CD4-positive, CD25-positive, alpha-beta regulatory T cell (primary cell): ENCODE measurements at regions not wholly inside any gene's neighbourhood (a gene's known extent, or its start where the extent isn't known, plus 50 kb on each side); places are given as distances from the start of the nearest gene placed in this dataset.

ENCODE experiments used
- ATAC-seq, 2 donors: fragments of 150-1000 bp; cut with Tn5 transposase; one replicate each; pipeline ENCODE4 v1.10.0; 2021; ENCODE audit warnings: low read depth in 2 of 2, moderate number of reproducible peaks in 2 of 2, moderate library complexity in 1 of 2
- DNase-seq, 3 donors: peaks; one replicate each; pipeline versions ENCODE4 v3.0.0 to v3.0.0-alpha.2; 2012 to 2022; ENCODE audit warnings: mixed read lengths in 1 of 3
- H3K27ac ChIP-seq: one replicate; pipeline ENCODE4 v1.7.0; 2013; ENCODE audit warnings: mild to moderate bottlenecking, low read length; ENCODE audit not compliant: insufficient read depth, poor library complexity, severe bottlenecking
- H3K27me3 ChIP-seq: one replicate; pipeline ENCODE4 v1.7.0; 2013; ENCODE audit warnings: low read length; ENCODE audit not compliant: control insufficient read depth, insufficient read depth
- H3K36me3 ChIP-seq: one replicate; pipeline ENCODE4 v1.7.0; 2013; ENCODE audit warnings: mild to moderate bottlenecking, low read length, moderate library complexity; ENCODE audit not compliant: control insufficient read depth, insufficient read depth
- H3K4me1 ChIP-seq: 2 replicates; pipeline ENCODE4 v1.7.0; 2013; ENCODE audit warnings: mild to moderate bottlenecking, low read length; ENCODE audit not compliant: insufficient read depth, control insufficient read depth, poor library complexity, severe bottlenecking
- H3K4me3 ChIP-seq: one replicate; pipeline ENCODE4 v1.7.0; 2013; ENCODE audit warnings: low read depth, mild to moderate bottlenecking, low read length, moderate library complexity
- H3K9me3 ChIP-seq, 2 experiments: 1 replicate in 1 of 2; 2 replicates in 1 of 2; pipeline ENCODE4 v1.7.0; 2013; ENCODE audit warnings: low read length in 2 of 2, mild to moderate bottlenecking in 1 of 2, moderate library complexity in 1 of 2; ENCODE audit not compliant: control insufficient read depth in 2 of 2
- H3K27ac Mint-ChIP-seq, 3 donors: one replicate each; pipeline ENCODE4 v1.8.0; 2020 to 2022; ENCODE audit warnings: mild to moderate bottlenecking in 3 of 3, mixed read lengths in 3 of 3, moderate library complexity in 2 of 3
- H3K27me3 Mint-ChIP-seq: one replicate; pipeline ENCODE4 v1.8.0; 2022; ENCODE audit warnings: mild to moderate bottlenecking, mixed read lengths
- H3K36me3 Mint-ChIP-seq: one replicate; pipeline ENCODE4 v1.8.0; 2020; ENCODE audit warnings: mixed read lengths
- H3K4me1 Mint-ChIP-seq, 4 donors: one replicate each; pipeline ENCODE4 v1.8.0; 2020 to 2022; ENCODE audit warnings: mixed read lengths in 4 of 4, mild to moderate bottlenecking in 1 of 4
- H3K4me3 Mint-ChIP-seq, 4 donors: one replicate each; pipeline ENCODE4 v1.8.0; 2020 to 2022; ENCODE audit warnings: mild to moderate bottlenecking in 4 of 4, mixed read lengths in 4 of 4, moderate library complexity in 3 of 4
- H3K9me3 Mint-ChIP-seq, 7 donors: one replicate each; pipeline ENCODE4 v1.8.0; 2020 to 2022; ENCODE audit warnings: mixed read lengths in 7 of 7, mild to moderate bottlenecking in 3 of 7, moderate library complexity in 2 of 7

DNA sequence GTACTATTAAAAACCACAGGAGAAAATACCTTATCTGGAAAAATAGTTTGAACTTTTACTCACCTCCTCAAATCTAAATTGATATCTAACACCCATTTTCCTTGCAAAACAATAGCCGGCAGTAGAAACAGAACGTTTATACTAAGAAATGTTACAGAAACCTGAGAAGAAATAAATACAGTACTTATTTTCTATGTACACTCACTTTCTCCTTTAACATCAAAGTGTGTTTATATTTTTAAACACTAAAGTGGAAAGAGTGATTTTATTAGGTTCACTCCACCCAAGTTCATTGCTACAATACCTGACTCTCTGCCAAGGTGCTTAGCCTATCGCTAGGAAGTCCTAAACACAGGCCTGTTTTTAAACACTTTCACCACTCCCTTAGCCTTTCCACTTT is 87.8 kb upstream of the TJP1 start:
- no peaks in the 10 kb centered on the region for H3K4me1 Mint-ChIP-seq
- ATAC-seq = no peak
- no peaks in the 10 kb centered on the region for H3K36me3 Mint-ChIP-seq
- no peak overlapping the region for H3K27ac Mint-ChIP-seq
- H3K4me3 ChIP-seq = no peak overlapping the region
- peaks cover 4% of the 10 kb centered on the region for H3K27me3 Mint-ChIP-seq
- H3K4me3 Mint-ChIP-seq = no peak overlapping the region
- no peak for DNase-seq
- H3K9me3 Mint-ChIP-seq = peaks cover 0 to 11% (median 4%) of the 10 kb centered on the region in 7 donors
- no peaks in the 10 kb centered on the region for H3K27me3 ChIP-seq
- H3K27ac ChIP-seq = no peak overlapping the region
- H3K4me1 ChIP-seq = no peaks in the 10 kb centered on the region
- no peaks in the 10 kb centered on the region for H3K36me3 ChIP-seq
- peaks cover 0 to 4% of the 10 kb centered on the region in 2 experiments for H3K9me3 ChIP-seq

GRCh38 chr15:29904757-29905417 is 82.6 kb upstream of the TJP1 start:
- no peaks in the 10 kb centered on the region for H3K9me3 ChIP-seq
- H3K4me3 ChIP-seq = no peak overlapping the region
- ATAC-seq = no peak
- no peak overlapping the region for H3K27ac ChIP-seq
- Mint-ChIP-seq H3K4me1 (no peaks in the 10 kb centered on the region), H3K4me3 (no peak overlapping the region), H3K36me3 (no peaks in the 10 kb centered on the region), H3K9me3 (peaks cover 0 to 2% (median 0%) of the 10 kb centered on the region in 7 donors), H3K27ac (no peak overlapping the region), H3K27me3 (no peaks in the 10 kb centered on the region)
- DNase-seq = no peak
- H3K36me3 ChIP-seq = no peaks in the 10 kb centered on the region
- no peaks in the 10 kb centered on the region for H3K27me3 ChIP-seq
- H3K4me1 ChIP-seq = no peaks in the 10 kb centered on the region

GRCh38 chr15:29903785-29904464 is 81.7 kb upstream of the TJP1 start:
- peaks cover 0 to 7% (median 0%) of the 10 kb centered on the region in 7 donors for H3K9me3 Mint-ChIP-seq
- ATAC-seq (no peak), DNase-seq (no peak)
- H3K27me3 Mint-ChIP-seq = peaks cover 6% of the 10 kb centered on the region
- no peak overlapping the region for H3K4me3 Mint-ChIP-seq
- Histone ChIP-seq H3K4me3 (no peak overlapping the region), H3K27me3 (no peaks in the 10 kb centered on the region), H3K36me3 (no peaks in the 10 kb centered on the region), H3K9me3 (no peaks in the 10 kb centered on the region), H3K4me1 (no peaks in the 10 kb centered on the region), H3K27ac (no peak overlapping the region)
- H3K4me1 Mint-ChIP-seq = no peaks in the 10 kb centered on the region
- H3K36me3 Mint-ChIP-seq = no peaks in the 10 kb centered on the region
- H3K27ac Mint-ChIP-seq = no peak overlapping the region

DNA sequence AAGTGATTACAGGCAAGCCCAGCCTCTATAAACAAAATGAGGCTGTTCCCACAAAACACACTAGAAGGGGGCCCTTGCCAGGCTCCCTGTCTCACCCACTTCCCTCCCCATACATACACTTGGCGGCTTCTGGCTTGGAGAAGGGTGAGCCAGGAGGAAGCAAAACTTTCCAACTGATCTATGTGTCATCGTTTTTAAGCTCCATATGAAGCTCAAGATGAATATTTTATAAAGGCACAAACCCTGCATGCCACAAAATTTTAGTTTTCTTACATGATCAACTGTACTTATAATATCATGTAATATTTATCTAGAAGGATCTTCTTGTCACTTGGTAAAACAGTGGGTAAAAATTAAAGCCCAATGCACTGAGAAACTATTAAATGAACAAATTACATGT is 80.8 kb upstream of the TJP1 start:
- DNase-seq (no peak), ATAC-seq (no peak)
- H3K4me3 Mint-ChIP-seq = no peak overlapping the region
- no peaks in the 10 kb centered on the region for H3K36me3 Mint-ChIP-seq
- H3K4me1 ChIP-seq = no peaks in the 10 kb centered on the region
- H3K4me3 ChIP-seq = no peak overlapping the region
- H3K4me1 Mint-ChIP-seq = no peaks in the 10 kb centered on the region
- H3K9me3 Mint-ChIP-seq = peaks cover 0 to 7% (median 1%) of the 10 kb centered on the region in 7 donors
- H3K27ac ChIP-seq = no peak overlapping the region
- H3K27ac Mint-ChIP-seq = no peak overlapping the region
- no peaks in the 10 kb centered on the region for H3K27me3 ChIP-seq
- no peaks in the 10 kb centered on the region for H3K9me3 ChIP-seq
- H3K27me3 Mint-ChIP-seq = peaks cover 6% of the 10 kb centered on the region
- no peaks in the 10 kb centered on the region for H3K36me3 ChIP-seq

DNA sequence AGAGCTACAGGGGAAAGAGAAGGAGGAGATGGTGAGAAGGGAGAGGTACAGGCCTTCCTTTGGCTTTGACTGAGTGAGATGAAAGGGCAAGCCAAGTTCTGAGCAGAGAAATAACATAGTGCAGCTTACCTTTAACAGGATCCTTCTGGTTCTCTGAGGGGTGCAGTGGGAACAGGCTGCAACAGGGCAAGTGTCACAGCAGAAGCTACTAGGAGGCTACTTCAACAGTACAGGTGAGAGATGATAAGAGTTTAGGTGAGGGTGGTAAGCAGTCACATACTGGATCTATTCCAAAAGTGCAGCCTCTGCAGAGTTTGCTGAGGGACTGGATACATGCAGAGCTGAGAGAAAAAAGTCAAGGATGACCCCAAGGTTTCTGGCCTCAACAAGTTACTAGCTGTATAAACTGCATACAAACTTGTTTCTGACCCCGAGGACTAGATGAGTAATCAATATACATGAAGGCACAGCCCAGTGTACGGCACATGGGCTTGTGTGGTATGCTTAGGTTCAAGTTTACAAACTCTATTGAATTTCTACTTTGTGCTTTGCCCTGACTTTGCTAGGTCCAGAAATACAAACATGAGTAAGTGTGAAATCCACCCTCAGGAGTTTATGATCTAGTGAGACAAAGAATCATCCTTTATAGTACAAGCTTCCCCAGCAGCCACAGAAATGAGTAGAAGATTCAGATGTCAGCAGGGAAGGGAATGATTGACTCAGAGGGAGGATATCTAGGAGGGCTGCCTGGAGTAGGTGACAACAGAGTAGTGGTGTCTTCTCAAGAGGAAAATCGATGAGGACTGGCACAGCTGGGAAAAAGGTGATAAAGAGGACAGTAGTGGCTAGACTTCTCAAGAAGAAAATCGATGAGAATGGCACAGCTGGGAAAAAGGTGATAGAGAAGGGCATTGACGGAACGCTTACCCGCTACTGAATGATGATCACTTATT is 78.2 kb upstream of the TJP1 start:
- Mint-ChIP-seq H3K27me3 (peaks cover 9% of the 10 kb centered on the region), H3K9me3 (peaks cover 0 to 8% (median 4%) of the 10 kb centered on the region in 7 donors), H3K4me1 (no peaks in the 10 kb centered on the region), H3K4me3 (no peak overlapping the region), H3K27ac (no peak overlapping the region), H3K36me3 (no peaks in the 10 kb centered on the region)
- H3K36me3 ChIP-seq = no peaks in the 10 kb centered on the region
- no peak overlapping the region for H3K4me3 ChIP-seq
- no peaks in the 10 kb centered on the region for H3K4me1 ChIP-seq
- ATAC-seq (no peak), DNase-seq (no peak)
- no peaks in the 10 kb centered on the region for H3K9me3 ChIP-seq
- no peak overlapping the region for H3K27ac ChIP-seq
- no peaks in the 10 kb centered on the region for H3K27me3 ChIP-seq

DNA sequence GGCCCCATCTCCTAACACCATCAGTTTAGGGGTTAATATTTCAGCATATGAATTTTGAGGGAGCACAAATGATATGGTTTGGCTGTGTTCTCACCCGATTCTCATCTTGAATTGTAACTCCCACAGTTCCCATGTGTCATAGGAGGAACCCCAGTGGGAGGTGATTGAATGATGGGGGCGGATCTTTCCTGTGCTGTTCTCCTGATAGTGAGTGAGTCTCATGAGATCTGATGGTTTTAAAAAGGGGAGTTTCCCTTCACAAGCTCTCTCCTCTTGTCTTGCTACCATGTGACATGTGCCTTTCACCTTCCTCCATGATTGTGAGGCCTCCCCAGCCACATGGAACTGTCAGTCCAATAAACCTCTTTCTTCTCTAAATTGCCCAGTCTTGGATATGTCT is 73.8 kb upstream of the TJP1 start:
- no peak overlapping the region for H3K4me3 Mint-ChIP-seq
- peaks cover 12% of the 10 kb centered on the region for H3K27me3 Mint-ChIP-seq
- Histone ChIP-seq H3K27ac (no peak overlapping the region), H3K4me1 (no peaks in the 10 kb centered on the region), H3K36me3 (no peaks in the 10 kb centered on the region), H3K9me3 (no peaks in the 10 kb centered on the region), H3K27me3 (no peaks in the 10 kb centered on the region), H3K4me3 (no peak overlapping the region)
- no peaks in the 10 kb centered on the region for H3K4me1 Mint-ChIP-seq
- no peak for DNase-seq
- no peak overlapping the region for H3K27ac Mint-ChIP-seq
- ATAC-seq = no peak
- H3K36me3 Mint-ChIP-seq = no peaks in the 10 kb centered on the region
- H3K9me3 Mint-ChIP-seq = peaks cover 0 to 11% (median 4%) of the 10 kb centered on the region in 7 donors

GRCh38 chr15:29891096-29891457 is 68.8 kb upstream of the TJP1 start:
- no peaks in the 10 kb centered on the region for H3K9me3 ChIP-seq
- Mint-ChIP-seq H3K27ac (no peak overlapping the region), H3K4me1 (no peaks in the 10 kb centered on the region), H3K27me3 (peaks cover 13% of the 10 kb centered on the region), H3K4me3 (no peak overlapping the region), H3K36me3 (no peaks in the 10 kb centered on the region), H3K9me3 (peaks cover 0 to 4% (median 0%) of the 10 kb centered on the region in 7 donors)
- H3K4me1 ChIP-seq = no peaks in the 10 kb centered on the region
- no peak overlapping the region for H3K4me3 ChIP-seq
- H3K27ac ChIP-seq = no peak overlapping the region
- H3K27me3 ChIP-seq = no peaks in the 10 kb centered on the region
- ATAC-seq (no peak), DNase-seq (no peak)
- no peaks in the 10 kb centered on the region for H3K36me3 ChIP-seq
